Non-pigmented ciliary epithelial cell (primary cell): ENCODE measurements at regions not wholly inside any gene's neighbourhood (a gene's known extent, or its start where the extent isn't known, plus 50 kb on each side); places are given as distances from the start of the nearest gene placed in this dataset.
"Not testable (repeated sequence)": the region's sequence is repeated elsewhere in the genome, so short reads cannot be mapped to it uniquely, and the experiment has no call there.

ENCODE experiments used
- DNase-seq: peaks from one replicate; pipeline ENCODE4 v3.0.0-alpha.2; 2010; ENCODE audit warnings: low read depth

DNA sequence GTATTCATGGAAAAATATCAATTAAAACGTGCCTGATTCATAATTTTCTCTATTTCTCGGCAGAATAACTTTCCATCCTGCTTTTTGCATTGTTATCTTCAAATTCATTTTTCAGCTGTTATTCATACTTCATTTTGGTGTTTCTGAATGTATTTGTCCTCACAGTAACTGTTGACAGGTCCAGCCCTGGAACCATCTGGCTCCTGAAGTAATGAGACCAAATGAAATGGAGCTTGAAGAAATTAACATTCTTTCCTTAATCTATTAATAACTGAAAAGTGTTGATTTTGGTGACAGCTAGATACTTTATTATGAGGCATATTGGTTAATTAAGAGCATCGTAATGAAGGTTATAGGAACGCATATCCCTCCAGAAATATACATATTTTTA is 257.0 kb upstream of the MINDY3 start:
- DNase-seq, result no peak

- no peak for DNase-seq
These were observed 259.1 kb upstream of the MINDY3 start for GRCh38 chr10:16119445-16119844.

- no peak for DNase-seq
These were observed 260.3 kb upstream of the MINDY3 start for GRCh38 chr10:16120563-16120962.

DNA sequence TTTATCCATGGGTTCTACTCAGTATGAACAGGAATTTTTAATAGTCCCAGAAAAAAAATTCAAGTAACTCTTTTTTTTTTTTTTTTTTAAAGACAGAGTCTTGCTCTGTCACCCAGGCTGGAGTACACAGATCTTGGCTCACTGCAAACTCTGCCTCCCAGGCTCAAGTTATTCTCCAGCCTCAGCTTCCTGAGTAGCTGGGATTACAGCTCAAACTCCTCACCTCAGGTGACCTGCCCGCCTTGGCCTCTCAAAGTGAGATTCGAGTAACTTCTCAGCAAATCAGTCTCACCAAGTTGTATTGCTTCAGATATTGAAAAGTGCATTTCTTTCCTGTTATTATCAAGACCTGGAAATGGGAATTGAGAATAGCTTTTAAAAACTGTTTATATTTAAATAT is 281.2 kb upstream of the MINDY3 start:
- DNase-seq, result no peak

DNA sequence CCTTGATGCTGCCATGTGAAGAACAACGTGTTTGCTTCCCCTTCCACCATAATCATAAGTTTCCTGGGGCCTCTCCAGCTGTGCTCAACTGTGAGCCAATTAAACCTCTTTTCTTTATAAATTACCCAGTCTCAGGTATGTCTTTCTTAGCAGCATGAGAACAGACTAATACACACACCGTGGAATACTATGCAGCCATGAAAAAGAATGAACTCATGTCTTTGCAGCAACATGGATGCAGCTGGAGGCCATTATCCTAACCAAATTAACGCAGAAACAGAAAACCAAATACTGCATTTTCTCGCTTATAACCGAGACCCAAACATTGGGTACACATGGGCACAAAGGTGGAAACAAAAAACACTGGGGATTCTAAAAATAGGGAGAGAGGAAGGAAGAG is 286.7 kb upstream of the MINDY3 start:
- no peak for DNase-seq

DNA sequence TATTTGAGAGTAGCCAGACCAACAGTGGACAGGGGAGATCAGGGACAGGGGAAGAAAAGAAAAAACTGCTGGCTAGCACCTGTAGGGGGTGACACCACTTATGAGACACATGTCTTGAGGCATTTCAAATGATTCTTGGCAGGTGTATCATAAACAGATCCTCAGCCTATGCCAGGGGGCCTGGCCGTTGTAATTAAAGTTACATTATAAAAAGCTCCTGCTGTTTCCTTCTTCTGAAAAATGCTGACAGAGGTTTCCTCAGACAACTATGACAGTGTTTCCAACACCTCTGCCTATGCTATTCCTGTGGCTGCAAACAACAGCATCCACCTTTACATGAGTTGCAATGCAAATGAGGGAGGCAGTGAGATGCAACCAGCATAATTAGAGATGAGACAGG is 281.0 kb upstream of the PTER start:
- no peak for DNase-seq

- DNase-seq, result no peak
These were observed 280.1 kb upstream of the PTER start for GRCh38 chr10:16156681-16157080.

DNA sequence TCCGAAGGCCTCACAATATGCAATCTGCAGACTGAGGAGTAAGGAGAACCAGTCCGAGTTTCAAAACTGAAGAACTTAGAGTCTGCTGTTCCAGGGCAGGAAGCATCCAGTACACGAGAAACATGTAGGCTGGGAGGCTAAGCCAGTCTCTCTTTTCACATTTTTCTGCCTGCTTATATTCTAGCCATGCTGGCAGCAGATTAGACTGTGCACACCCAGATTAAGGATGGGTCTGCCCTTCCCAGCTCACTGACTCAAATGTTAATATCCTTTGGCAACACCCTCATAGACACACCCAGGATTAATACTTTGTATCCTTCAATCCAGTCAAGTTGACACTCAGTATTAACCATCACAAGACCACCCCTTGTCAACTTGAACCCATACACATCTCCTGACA is 271.7 kb upstream of the PTER start:
- not testable (repeated sequence) for DNase-seq

- no peak for DNase-seq
These were observed 254.7 kb upstream of the PTER start for GRCh38 chr10:16182144-16182543.

GRCh38 chr10:16182688-16183087 is 254.1 kb upstream of the PTER start:
- DNase-seq, result no peak

DNA sequence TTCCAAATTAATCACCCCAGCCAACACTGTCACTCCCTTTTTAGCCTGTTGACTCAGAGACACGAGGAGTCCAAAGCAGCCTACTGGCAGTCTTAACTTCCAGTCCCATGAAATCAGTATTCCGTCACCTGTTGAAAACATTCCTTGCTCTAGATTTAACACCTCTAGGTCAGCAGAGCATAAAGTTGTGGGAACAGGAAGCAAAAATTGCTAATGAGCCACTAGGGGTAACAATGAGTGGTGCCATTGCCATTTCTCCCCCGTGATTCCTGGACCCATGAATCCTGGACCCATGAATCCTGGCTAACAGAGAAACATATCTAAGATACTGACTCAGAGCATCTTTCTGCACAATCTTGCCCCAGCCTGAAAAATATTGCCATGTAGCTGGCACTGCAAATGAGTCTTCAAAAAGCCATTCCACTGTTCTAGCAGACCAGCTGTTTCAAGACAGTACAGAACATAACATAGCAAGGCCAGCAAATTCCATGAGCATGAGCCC is 252.7 kb upstream of the PTER start:
- DNase-seq, result no peak

DNA sequence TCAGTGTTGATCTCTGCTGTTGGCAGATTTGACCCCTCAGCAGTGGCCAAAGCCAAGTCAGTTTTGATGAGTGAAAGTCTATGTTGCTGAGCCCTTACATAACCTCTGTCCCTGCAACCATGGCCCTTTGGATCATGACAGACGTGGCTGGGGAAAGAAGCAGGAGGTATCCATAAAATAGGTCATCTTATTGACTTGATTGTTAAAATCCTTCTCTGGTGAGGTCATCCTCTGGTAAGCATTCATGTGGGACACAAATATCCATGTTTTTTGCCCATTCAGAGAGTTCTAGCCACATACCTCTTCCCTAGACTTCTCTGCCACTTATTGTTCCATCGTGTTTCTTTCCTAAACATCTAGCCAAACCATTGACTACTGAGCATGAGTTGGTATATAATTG is 251.9 kb upstream of the PTER start:
- DNase-seq, result no peak

DNA sequence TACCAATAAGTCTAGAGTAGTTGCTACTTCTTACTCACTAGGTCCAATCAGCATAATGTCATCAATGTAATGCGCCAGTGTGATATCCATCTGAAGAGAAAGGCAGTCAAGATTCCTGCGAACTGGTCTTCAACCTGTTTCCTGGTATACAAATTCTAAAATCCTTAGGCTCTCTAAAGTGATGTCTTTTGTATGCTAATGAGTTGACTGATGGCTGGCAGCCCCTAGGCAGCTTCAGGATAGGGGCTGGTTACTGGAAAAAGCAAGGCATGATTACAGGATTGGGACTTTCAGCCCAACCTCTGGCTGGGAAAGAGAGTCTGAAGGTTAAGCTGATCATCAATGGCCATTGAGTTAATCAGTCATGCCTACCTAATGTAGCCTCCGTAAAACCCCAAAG is 250.2 kb upstream of the PTER start:
- no peak for DNase-seq

DNA sequence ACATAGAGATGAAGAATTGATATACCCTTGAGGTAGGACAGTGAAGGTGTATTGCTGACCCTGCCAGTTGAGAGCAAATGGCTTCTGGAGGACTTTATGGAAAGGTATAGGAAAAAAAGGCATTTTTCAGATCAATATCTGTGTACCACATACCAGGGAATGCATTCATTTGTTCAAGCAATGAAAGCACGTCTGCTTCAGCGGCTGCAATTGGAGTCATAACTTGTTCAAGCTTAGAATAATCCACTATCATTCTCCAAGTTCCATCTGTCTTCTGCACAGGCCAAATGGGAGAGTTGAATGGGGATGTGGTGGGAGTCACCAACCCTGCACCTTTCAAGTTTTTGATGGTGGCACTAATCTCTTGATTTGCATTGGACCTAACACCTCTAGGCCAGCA is 249.6 kb upstream of the PTER start:
- DNase-seq, result no peak

- no peak for DNase-seq
These were observed 244.5 kb upstream of the PTER start for GRCh38 chr10:16192337-16192736.

GRCh38 chr10:16193241-16193640 is 243.6 kb upstream of the PTER start:
- DNase-seq, result no peak

DNA sequence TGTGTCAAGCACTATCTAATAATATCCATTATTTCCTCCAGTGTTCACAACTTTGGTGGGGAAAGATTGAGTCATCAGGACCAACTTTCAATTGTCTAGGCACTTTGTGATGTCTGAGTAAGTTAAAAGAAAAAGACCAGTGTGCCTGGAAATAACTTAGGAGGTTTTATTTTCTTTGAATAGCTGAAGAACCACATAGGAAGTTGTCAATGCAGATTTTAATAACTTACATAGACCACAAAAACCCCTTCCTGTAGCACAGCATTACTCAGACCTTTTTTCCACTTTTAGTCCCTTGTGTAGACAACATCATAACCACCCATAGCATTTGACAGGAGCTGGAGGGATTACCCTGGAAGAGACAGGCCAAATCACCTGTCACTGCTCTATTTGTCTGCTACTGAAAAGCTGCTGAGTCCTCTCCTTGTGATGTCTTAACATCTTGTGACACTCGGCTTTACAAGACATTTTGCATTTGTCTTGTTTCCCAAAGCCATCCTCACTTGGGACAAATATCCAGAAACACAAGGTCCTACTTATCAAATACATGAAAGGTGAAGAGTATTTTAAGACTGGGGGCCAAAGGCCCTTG is 241.5 kb upstream of the PTER start:
- no peak for DNase-seq

- DNase-seq, result no peak
These were observed 240.9 kb upstream of the PTER start for GRCh38 chr10:16195894-16196293.

DNA sequence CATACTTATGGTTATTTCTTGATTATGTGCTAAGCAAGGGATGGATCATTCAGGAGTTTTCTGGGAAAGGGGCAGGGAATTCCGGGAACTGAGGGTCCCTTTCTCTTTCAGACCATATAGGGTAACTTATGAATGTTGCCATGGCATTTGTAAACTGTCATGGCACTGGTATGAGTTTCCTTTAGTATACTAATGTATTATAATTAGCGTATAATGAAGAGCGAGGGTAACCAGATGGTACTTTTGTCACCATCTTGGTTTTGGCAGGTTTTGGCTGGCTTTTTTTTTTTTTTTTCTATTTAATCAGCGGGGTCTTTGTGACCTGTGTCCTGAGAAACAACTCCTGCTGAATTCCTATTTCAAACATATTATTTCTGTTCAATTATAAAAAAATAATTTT is 237.6 kb upstream of the PTER start:
- DNase-seq, result no peak

DNA sequence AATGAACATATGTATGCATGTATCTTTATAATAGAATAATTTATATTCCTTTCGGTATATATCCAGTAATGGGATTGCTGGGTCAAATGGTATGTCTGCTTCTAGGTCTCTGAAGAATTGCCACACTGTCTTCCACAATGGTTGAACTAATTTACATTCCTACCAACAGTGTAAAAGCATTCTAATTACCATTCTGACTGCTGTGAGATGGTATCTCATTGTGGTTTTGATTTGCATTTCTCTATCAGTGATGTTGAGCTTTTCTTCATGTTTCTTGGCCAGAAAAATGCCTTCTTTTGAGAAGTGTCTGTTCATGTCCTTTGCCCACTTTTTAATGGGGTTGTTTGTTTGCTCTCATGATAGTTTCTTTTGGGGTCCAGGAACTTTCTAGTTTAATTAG is 213.2 kb upstream of the PTER start:
- DNase-seq, result not testable (repeated sequence)

GRCh38 chr10:16227674-16228073 is 209.1 kb upstream of the PTER start:
- no peak for DNase-seq

- DNase-seq, result no peak
These were observed 205.6 kb upstream of the PTER start for GRCh38 chr10:16231176-16231575.

GRCh38 chr10:16231734-16232435 is 204.9 kb upstream of the PTER start:
- DNase-seq, result no peak

DNA sequence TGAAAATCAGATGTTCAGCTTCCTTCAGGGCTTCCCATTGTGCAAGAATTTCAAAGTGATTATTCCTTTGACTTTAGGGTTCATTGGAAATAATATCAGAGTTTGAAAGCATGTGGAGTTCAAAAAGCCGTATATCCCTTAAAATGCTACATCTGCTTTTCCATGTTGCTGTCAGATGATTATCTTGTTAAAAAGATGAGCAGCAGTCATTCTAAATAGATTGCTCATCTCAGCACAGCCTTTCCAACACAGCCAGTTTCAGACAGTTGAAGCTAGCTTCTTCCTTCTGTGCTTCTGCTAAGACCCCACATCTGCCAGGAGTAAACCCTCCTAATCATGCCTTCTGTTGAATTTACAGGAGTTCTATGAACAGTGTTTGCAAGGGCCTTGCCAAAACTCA is 204.4 kb upstream of the PTER start:
- no peak for DNase-seq
